ENCODE measurements at regions not wholly inside any gene's neighbourhood (a gene's known extent, or its start where the extent isn't known, plus 50 kb on each side); places are given as distances from the start of the nearest gene placed in this dataset.

GRCh38 chr10:121405953-121406352 lies 192.3 kb downstream of the FGFR2 start:
- DNase-seq (ENCODE audit: low read depth in 4 of 4, low spot score in 2 of 4): no peak

DNA sequence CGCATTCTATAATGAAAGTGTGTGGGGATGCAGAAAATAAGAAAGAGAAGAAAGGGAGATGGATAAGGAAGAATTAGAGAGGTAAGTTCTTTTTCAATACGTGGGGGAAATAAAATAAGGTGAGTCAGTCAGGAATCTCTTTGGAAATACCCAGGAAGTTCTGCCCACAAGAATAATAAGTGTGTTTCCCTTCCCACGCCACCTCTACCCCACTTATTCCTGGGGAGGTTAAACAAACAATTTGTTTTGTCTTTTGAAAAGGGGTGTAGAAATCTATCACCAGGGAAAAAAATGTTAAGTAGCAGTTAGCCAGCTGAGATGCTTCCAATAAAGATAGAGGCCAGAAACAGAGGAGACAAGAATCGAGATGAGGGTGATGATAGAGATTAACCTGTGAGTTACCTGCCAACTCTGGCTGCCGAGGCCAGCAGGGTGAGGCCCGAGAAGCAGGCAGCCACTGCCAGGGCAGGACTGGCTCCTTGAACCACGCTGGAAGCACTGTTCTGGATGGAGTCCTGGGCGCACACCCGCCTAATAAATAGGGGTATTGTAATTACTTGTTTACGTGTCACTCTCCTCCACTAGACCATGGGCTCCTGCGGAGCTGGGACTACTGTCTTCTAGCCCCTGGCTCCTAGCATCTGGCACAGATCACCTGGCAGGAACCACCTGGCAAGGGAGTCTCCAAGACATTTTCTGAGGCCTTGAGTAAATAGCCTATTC lies 191.3 kb downstream of the FGFR2 start:
- DNase-seq (ENCODE audit: low read depth in 4 of 4, low spot score in 2 of 4): no peak

DNA sequence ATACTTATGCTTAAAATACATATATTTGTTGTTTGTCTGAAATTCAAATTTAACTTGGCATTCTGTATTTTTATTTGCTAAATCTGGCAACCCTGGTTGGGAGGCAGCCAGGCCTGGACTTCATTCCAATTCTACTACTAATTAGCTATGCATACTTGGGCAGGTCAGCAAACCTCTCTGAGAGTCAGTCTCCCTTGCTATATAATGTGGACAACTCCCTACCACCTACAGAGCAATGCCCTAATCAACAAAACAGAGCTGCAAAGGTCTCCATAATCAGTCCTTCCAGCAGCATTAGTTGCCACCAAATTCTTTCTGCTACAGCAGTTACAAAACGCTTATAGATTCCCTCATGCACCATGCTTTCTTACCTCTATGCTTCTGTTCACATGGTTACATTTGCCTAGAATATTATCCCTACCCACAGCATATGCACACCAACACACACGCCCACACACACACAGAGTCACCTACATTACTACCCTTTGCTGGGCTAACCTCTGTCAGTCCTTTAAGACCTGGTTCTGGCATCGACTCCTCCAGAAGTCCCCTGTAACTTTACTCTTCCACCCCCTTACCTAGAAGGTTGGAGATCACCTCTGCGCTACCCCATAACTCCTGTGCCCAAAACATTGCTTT lies 188.7 kb downstream of the FGFR2 start:
- no peak for DNase-seq (ENCODE audit: low read depth in 4 of 4, low spot score in 2 of 4)

GRCh38 chr10:121411004-121411403 lies 187.2 kb downstream of the FGFR2 start:
- DNase-seq (ENCODE audit: low read depth in 4 of 4, low spot score in 2 of 4): peak in 2 of 4 donors; percentile 44 to 49

DNA sequence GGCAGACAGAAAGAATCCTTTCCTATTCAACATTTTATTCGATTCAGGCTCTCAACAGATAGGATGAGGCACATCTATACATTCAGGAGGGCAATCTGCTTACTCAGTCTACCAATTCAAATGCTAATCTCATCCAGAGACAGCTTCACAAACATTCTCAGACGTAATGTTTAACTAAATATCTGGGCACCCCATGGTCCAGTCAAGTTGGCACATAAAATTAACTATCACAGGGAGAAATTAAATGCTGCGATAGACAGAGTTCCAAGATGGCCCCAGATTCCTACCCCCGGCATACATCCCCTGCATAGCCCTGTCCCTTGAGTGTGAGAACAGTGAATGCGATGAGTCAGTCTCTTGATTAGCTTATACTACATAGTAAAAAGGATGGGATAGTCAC lies 184.3 kb downstream of the FGFR2 start:
- no peak for DNase-seq (ENCODE audit: low read depth in 4 of 4, low spot score in 2 of 4)

DNA sequence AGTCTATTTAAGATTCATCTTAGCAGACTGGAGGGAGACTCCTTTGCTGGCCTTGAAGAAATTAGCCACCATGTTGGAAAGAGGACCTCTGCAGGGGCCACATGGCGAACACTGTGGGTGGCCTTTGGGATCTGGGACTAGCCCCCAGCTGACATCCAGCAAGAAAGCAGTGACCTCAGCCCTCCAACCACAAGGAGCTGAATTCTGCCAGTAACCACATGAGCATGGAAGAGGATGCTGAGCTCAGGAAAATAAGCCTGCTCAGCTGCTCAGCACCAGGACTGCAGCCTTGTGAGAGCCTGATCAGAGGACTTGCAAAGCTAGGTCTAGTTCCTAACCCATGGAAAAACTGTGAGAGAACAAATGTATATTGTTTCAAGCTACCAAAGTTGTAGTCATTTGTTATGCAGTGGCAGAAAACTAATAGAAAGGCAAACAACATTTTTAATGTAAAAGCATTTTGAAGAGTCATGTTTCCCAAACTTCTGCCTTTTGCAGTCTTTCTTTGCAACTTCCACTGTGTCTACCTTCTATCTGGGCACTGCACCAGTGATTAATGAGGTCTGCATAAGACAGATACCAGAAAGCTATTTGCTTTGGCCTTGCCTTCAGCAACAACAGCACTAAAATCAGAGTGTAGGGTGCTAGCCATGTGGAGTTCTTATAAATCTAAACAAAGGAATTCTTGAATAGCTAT lies 183.7 kb downstream of the FGFR2 start:
- no peak for DNase-seq (ENCODE audit: low read depth in 4 of 4, low spot score in 2 of 4)

DNA sequence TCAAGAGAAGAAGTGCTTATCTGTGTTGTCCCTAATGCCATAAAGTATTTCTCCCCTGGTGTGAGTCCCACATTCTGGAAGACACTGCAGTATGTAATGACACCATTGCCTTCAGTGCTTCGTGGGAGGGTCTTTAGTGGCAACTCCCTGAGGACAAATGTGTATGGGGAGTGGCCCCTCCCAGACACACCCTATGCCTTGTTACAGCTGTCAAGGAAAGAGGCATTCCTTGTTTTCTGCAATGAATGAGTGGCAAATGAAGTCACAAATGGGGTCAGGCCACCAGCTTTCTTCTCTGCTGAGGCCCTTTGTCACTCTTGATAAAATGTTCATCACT lies 183.2 kb downstream of the FGFR2 start:
- no peak for DNase-seq (ENCODE audit: low read depth in 4 of 4, low spot score in 2 of 4)

DNA sequence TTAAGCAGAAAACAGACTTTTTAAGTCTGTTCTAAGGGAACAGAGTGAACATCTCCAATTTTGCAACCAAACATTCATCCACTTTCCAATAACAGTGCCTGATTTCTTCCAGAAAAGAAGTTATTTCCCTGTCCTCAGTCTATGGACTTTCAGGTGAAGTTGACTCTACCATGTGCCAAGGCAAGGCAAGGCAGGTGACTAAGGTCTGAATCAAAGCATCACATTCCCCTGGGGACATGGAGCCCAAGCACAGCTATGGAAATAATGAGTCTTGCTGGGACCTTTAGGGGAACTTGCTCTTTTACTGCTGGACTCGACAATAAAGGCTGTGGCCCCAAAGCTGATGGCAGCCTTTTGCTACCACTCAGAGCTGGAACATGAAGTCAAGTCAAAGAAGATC lies 182.2 kb downstream of the FGFR2 start:
- DNase-seq (ENCODE audit: low read depth in 4 of 4, low spot score in 2 of 4): no peak

DNA sequence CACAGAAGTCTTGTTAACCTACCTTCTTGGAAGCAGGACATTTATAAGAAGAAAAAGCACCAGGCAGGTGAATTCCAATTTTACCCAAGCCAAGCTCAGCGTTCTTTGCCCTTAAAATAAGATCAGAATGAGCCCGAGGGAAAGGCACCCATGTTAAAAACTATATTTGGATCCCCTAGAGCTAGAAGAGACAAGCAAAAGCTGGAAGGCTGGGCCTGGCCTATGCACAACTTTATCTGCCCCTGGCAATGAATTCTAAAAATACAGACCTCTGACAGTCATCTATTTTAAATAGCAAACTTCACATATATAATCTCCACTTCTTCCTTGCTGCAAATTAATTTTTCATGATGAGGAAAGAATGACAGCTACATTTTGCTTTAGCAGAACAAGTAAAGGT lies 180.9 kb downstream of the FGFR2 start:
- no peak for DNase-seq (ENCODE audit: low read depth in 4 of 4, low spot score in 2 of 4)

DNA sequence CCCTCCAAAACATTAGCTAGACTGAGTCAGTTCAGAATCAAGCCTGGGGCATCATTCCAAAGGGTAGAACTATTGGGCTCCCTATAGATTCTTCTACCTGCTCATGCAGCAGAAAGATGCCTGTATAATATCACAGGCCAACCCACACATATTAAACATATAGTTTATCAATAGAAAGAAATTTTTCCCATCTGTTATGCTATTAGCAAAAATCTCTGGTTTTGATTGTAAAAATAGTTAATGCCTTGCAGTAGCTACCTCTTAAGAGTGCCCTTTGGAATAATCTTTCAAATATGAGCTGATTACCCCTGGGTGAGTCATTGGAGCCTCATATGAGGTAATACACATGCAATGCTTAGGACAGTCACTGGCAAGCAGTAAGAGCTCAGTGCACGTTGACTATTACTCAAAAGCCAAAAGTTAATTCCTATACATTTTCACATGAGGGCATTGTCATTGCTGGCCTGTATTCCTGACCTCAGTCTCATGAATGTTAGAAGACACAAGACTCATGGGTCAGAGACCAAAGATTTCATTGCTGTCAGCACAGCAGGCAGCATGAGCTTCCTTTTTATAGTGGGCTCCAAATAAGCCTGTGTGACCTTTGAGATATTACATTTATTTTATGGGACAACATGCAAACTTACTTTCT lies 180.0 kb downstream of the FGFR2 start:
- DNase-seq (ENCODE audit: low read depth in 4 of 4, low spot score in 2 of 4): no peak

GRCh38 chr10:121420006-121420405 lies 178.2 kb downstream of the FGFR2 start:
- no peak for DNase-seq (ENCODE audit: low read depth in 4 of 4, low spot score in 2 of 4)

GRCh38 chr10:121422096-121422495 lies 176.1 kb downstream of the FGFR2 start:
- DNase-seq (ENCODE audit: low read depth in 4 of 4, low spot score in 2 of 4): no peak

DNA sequence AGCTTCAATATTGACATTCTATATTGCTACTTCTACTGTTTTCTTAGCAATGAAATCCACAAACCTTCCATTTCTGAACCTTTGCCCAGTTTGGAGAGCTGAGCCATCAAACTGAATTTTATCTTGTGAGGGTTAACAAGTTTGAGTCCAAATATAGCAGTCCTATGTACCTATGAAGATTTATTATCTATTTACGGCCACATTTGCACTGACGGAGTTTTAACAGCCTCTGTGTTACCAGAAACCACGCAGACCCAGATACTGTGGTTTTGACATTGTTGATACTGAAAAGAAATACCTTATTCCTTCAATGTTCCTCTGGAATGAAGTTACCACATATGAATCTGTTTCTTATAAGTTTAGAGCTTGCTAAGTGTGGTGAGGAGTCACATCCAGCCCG lies 172.6 kb downstream of the FGFR2 start:
- no peak for DNase-seq (ENCODE audit: low read depth in 4 of 4, low spot score in 2 of 4)

- DNase-seq (ENCODE audit: low read depth in 4 of 4, low spot score in 2 of 4): no peak
These were observed 171.9 kb downstream of the FGFR2 start for GRCh38 chr10:121426307-121426706.
